Upper lobe of left lung (tissue), 4 donors: ENCODE measurements at regions not wholly inside any gene's neighbourhood (a gene's known extent, or its start where the extent isn't known, plus 50 kb on each side); places are given as distances from the start of the nearest gene placed in this dataset.

ENCODE experiments used
- CTCF ChIP-seq, 6 experiments: fragments of 450-650 bp in 4 of 6; fragments of 200-600 bp in 2 of 6; sonication (generic) in 2 of 6; IDR thresholded peaks; one replicate each; pipeline ENCODE4 v1.5.1; 2016 to 2019; ENCODE audit warnings: antibody characterized with exemption in 6 of 6
- POLR2A ChIP-seq, 4 donors: fragments of 450-650 bp; IDR thresholded peaks; one replicate each; pipeline ENCODE4 v1.5.1; 2016 to 2017; ENCODE audit warnings: antibody characterized with exemption in 4 of 4, mild to moderate bottlenecking in 2 of 4

DNA sequence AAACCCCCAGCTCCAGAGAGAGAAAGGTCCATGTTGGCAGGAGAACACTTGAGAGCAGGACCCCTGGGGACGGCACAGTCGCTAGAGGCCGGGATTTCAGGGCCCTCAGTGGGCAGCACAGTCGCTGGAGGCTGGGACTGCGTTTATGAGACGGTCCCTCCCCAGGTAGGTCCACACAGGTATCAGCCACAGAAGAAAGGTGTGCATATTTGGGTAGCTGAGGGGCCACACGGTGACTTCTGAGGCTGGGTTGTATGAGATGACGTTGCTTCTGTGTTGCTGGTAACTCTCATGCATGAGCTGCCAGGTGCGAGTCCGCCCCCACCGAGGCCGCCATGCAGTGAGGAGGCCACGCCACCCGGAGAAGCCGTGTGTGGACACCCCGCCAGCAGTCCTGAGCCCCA, 56.9 kb upstream of the PPP2R2D start:
- TF ChIP-seq POLR2A (IDR thresholded peaks at IDR 0.05) (no peak), CTCF (IDR thresholded peaks at IDR 0.05) (no peak)
